Spleen (tissue), 11 donors: ENCODE measurements at regions not wholly inside any gene's neighbourhood (a gene's known extent, or its start where the extent isn't known, plus 50 kb on each side); places are given as distances from the start of the nearest gene placed in this dataset.

Experiments
- DNase-seq: peaks from one replicate; pipeline ENCODE4 v3.0.0-alpha.2; 2020
- H3K27ac ChIP-seq, 8 donors: fragments of 200-600 bp; sonication (generic) in 7 of 8; 1 replicate in 4 of 8; 2 replicates in 4 of 8; pipeline versions ENCODE4 v1.5.0 to v1.8.0; 2016 to 2021; ENCODE audit warnings: inconsistent platforms in 4 of 8, mild to moderate bottlenecking in 4 of 8, moderate library complexity in 1 of 8
- H3K27me3 ChIP-seq, 7 donors: fragments of 200-600 bp; sonication (generic) in 6 of 7; replicated peaks in 1 of 7; 1 replicate in 4 of 7; 2 replicates in 3 of 7; pipeline versions ENCODE4 v1.5.0 to v1.8.0; 2016 to 2021; ENCODE audit warnings: inconsistent platforms in 3 of 7, mild to moderate bottlenecking in 1 of 7
- H3K36me3 ChIP-seq, 6 donors: fragments of 200-600 bp; sonication (generic) in 5 of 6; 1 replicate in 4 of 6; 2 replicates in 2 of 6; pipeline versions ENCODE4 v1.5.0 to v1.8.0; 2016 to 2021; ENCODE audit warnings: inconsistent platforms in 2 of 6
- H3K4me1 ChIP-seq, 6 donors: fragments of 200-600 bp; sonication (generic) in 5 of 6; 1 replicate in 3 of 6; 2 replicates in 3 of 6; pipeline versions ENCODE4 v1.5.0 to v1.8.0; 2016 to 2021; ENCODE audit warnings: inconsistent platforms in 3 of 6
- H3K4me3 ChIP-seq, 8 donors: fragments of 200-600 bp; sonication (generic) in 7 of 8; 1 replicate in 4 of 8; 2 replicates in 4 of 8; pipeline versions ENCODE4 v1.5.0 to v1.8.0; 2016 to 2021; ENCODE audit warnings: inconsistent platforms in 4 of 8, mild to moderate bottlenecking in 4 of 8, moderate library complexity in 2 of 8
- H3K9me3 ChIP-seq, 8 donors: fragments of 200-600 bp; sonication (generic) in 7 of 8; 1 replicate in 4 of 8; 2 replicates in 4 of 8; pipeline versions ENCODE4 v1.5.0 to v1.8.0; 2016 to 2021; ENCODE audit warnings: inconsistent platforms in 4 of 8
- CTCF ChIP-seq, 11 experiments: fragments of 200-600 bp in 7 of 11; fragments of 450-650 bp in 4 of 11; sonication (generic) in 4 of 11; IDR thresholded peaks in 8 of 11; conservative IDR thresholded peaks in 3 of 11; 1 replicate in 7 of 11; 2 replicates in 4 of 11; pipeline versions ENCODE4 v1.4.0 to v1.8.0; 2016 to 2021; ENCODE audit warnings: antibody characterized with exemption in 11 of 11, inconsistent platforms in 4 of 11, mild to moderate bottlenecking in 1 of 11
- POLR2A ChIP-seq, 3 donors: fragments of 450-650 bp; IDR thresholded peaks; one replicate each; pipeline ENCODE4 v1.5.1; 2017; ENCODE audit warnings: antibody characterized with exemption in 3 of 3, mild to moderate bottlenecking in 1 of 3
- POLR2AphosphoS5 ChIP-seq, 3 donors: sonication (generic); formaldehyde crosslinking; IDR thresholded peaks; one replicate each; pipeline ENCODE4 v1.5.1; 2017; ENCODE audit warnings: antibody characterized with exemption in 3 of 3
- WGBS, 5 donors: extraction: QIAGEN DNeasy Blood & Tissue Kit in 3 of 5; methylation state at CpG; one replicate each; pipeline versions ENCODE4 v1.1.5 to v1.1.7; 2013 to 2018; 5-methylcytosine and 5-hydroxymethylcytosine counted together
- intact Hi-C: fragments of 100-400 bp; cut with DNase I; formaldehyde crosslinking; loops from one replicate; pipeline ENCODE4 v1.15.0; 2023; ENCODE audit warnings: low total_unique reads
- donor health status: healthy with polysubstance abuse.
- donor health status: DM: no; HTN: no; CAD: no; lungs with moderate emphysema.
- donor health status: DM: no; HTN: no; CAD: no.
- donor health status: Bipolar disorder and iron deficiency.
- donor health status: healthy.
- donor health status: DM: no; HTN: no; CAD: no.
- donor health status: DM: yes; HTN: yes; CAD: no.

- intact Hi-C loops = no loop called here
- Histone ChIP-seq H3K27ac (no peak overlapping the region), H3K36me3 (no peaks in the 10 kb centered on the region), H3K9me3 (no peaks in the 10 kb centered on the region), H3K27me3 (peaks cover 0 to 4% (median 0%) of the 10 kb centered on the region in 7 donors), H3K4me1 (no peaks in the 10 kb centered on the region), H3K4me3 (no peak overlapping the region)
- DNase-seq = no peak
- WGBS, 5 donors = 70 to 80% (median 79%) methylated on average over 4 of the region's 4 CpGs
- TF ChIP-seq CTCF (IDR thresholded peaks at IDR 0.05 in 8 of 11, conservative IDR thresholded peaks at IDR 0.05 in 3 of 11) (no peak), POLR2AphosphoS5 (IDR thresholded peaks at IDR 0.05) (no peak), POLR2A (IDR thresholded peaks at IDR 0.05) (no peak)
These were observed 467.6 kb downstream of the PRKD1 start for GRCh38 chr14:29459969-29460560.

- Histone ChIP-seq H3K27me3 (peaks cover 0 to 4% (median 0%) of the 10 kb centered on the region in 7 donors), H3K36me3 (no peaks in the 10 kb centered on the region), H3K27ac (no peak overlapping the region), H3K4me3 (no peak overlapping the region), H3K9me3 (no peaks in the 10 kb centered on the region), H3K4me1 (no peaks in the 10 kb centered on the region)
- TF ChIP-seq CTCF (IDR thresholded peaks at IDR 0.05 in 8 of 11, conservative IDR thresholded peaks at IDR 0.05 in 3 of 11) = no peak
- no peak for TF ChIP-seq POLR2A (IDR thresholded peaks at IDR 0.05)
- no peak for TF ChIP-seq POLR2AphosphoS5 (IDR thresholded peaks at IDR 0.05)
- intact Hi-C loops = no loop called here
- 83 to 88% (median 86%) methylated on average over 6 of the region's 6 CpGs for WGBS, 5 donors
- DNase-seq = no peak
These were observed 466.5 kb downstream of the PRKD1 start for GRCh38 chr14:29461101-29461500.

- DNase-seq = no peak
- WGBS, 5 donors = 46 to 67% (median 61%) methylated on average over 1 of the region's 1 CpG
- H3K4me1 ChIP-seq = no peaks in the 10 kb centered on the region
- H3K9me3 ChIP-seq = no peaks in the 10 kb centered on the region
- H3K4me3 ChIP-seq = no peak overlapping the region
- no peak overlapping the region for H3K27ac ChIP-seq
- intact Hi-C loops = no loop called here
- no peak for TF ChIP-seq CTCF (IDR thresholded peaks at IDR 0.05 in 8 of 11, conservative IDR thresholded peaks at IDR 0.05 in 3 of 11)
- no peak for TF ChIP-seq POLR2AphosphoS5 (IDR thresholded peaks at IDR 0.05)
- no peak for TF ChIP-seq POLR2A (IDR thresholded peaks at IDR 0.05)
- peaks cover 0 to 4% (median 0%) of the 10 kb centered on the region in 7 donors for H3K27me3 ChIP-seq
- no peaks in the 10 kb centered on the region for H3K36me3 ChIP-seq
These were observed 466.1 kb downstream of the PRKD1 start for GRCh38 chr14:29461506-29461905.

- intact Hi-C loops = no loop called here
These were observed 465.3 kb downstream of the PRKD1 start for GRCh38 chr14:29462321-29462720.

More at GRCh38 chr14:29462321-29462720, 465.3 kb downstream of the PRKD1 start:
- no peak for DNase-seq
- Histone ChIP-seq H3K4me1 (no peaks in the 10 kb centered on the region), H3K36me3 (no peaks in the 10 kb centered on the region), H3K27ac (no peak overlapping the region), H3K27me3 (peaks cover 0 to 4% (median 0%) of the 10 kb centered on the region in 7 donors), H3K4me3 (no peak overlapping the region), H3K9me3 (no peaks in the 10 kb centered on the region)
- WGBS, 5 donors = 80 to 90% (median 88%) methylated on average over 1 of the region's 1 CpG
- no peak for TF ChIP-seq POLR2AphosphoS5 (IDR thresholded peaks at IDR 0.05)
- no peak for TF ChIP-seq CTCF (IDR thresholded peaks at IDR 0.05 in 8 of 11, conservative IDR thresholded peaks at IDR 0.05 in 3 of 11)
- TF ChIP-seq POLR2A (IDR thresholded peaks at IDR 0.05) = no peak
